SKM-1 treated with dmso at 0.1 percent for 144 hours (cell line): ENCODE measurements at regions not wholly inside any gene's neighbourhood (a gene's known extent, or its start where the extent isn't known, plus 50 kb on each side); places are given as distances from the start of the nearest gene placed in this dataset.
"Not testable (repeated sequence)": the region's sequence is repeated elsewhere in the genome, so short reads cannot be mapped to it uniquely, and the experiment has no call there.

Experiments
- DNase-seq: peaks from one replicate; lab custom pipeline; 2025; ENCODE audit not compliant: unreplicated experiment; lab: John Stamatoyannopoulos, UW

GRCh38 chr7:11221984-11222383 lies 248.3 kb downstream of the PHF14 start:
- peak; percentile 78 for DNase-seq

GRCh38 chr7:11224535-11224934 lies 250.9 kb downstream of the PHF14 start:
- DNase-seq, result no peak

GRCh38 chr7:11228515-11228914 lies 254.8 kb downstream of the PHF14 start:
- DNase-seq, result no peak

GRCh38 chr7:11231190-11231589 lies 257.5 kb downstream of the PHF14 start:
- no peak for DNase-seq

GRCh38 chr7:11232462-11232861 lies 258.8 kb downstream of the PHF14 start:
- no peak for DNase-seq

GRCh38 chr7:11233871-11234270 lies 260.2 kb downstream of the PHF14 start:
- no peak for DNase-seq

GRCh38 chr7:11235491-11235890 lies 261.8 kb downstream of the PHF14 start:
- no peak for DNase-seq

GRCh38 chr7:11236680-11237079 lies 263.0 kb downstream of the PHF14 start:
- no peak for DNase-seq

- DNase-seq, result no peak
Measured at GRCh38 chr7:11237742-11238141, 264.1 kb downstream of the PHF14 start.

- no peak for DNase-seq
Measured at GRCh38 chr7:11239316-11239715, 265.6 kb downstream of the PHF14 start.

GRCh38 chr7:11243739-11244138 lies 270.1 kb downstream of the PHF14 start:
- no peak for DNase-seq

GRCh38 chr7:11244149-11244548 lies 270.5 kb downstream of the PHF14 start:
- no peak for DNase-seq

- DNase-seq, result no peak
Measured at GRCh38 chr7:11247545-11247944, 273.9 kb downstream of the PHF14 start.

GRCh38 chr7:11251436-11251835 lies 277.8 kb downstream of the PHF14 start:
- DNase-seq, result no peak

GRCh38 chr7:11252011-11252607 lies 278.4 kb downstream of the PHF14 start:
- DNase-seq, result no peak

GRCh38 chr7:11252705-11253272 lies 279.1 kb downstream of the PHF14 start:
- peak; percentile 32 for DNase-seq

GRCh38 chr7:11256501-11256900 lies 282.8 kb downstream of the PHF14 start:
- DNase-seq, result no peak

GRCh38 chr7:11261470-11261869 lies 287.8 kb downstream of the PHF14 start:
- no peak for DNase-seq

GRCh38 chr7:11266101-11266500 lies 292.4 kb downstream of the PHF14 start:
- no peak for DNase-seq

GRCh38 chr7:11272352-11272751 lies 298.7 kb downstream of the PHF14 start:
- no peak for DNase-seq

- no peak for DNase-seq
Measured at GRCh38 chr7:11274074-11274473, 300.4 kb downstream of the PHF14 start.

GRCh38 chr7:11281953-11282352 lies 308.3 kb downstream of the PHF14 start:
- DNase-seq, result no peak

- DNase-seq, result not testable (repeated sequence)
Measured at GRCh38 chr7:11283584-11283983, 309.9 kb downstream of the PHF14 start.
